Thyroid gland (tissue), 4 donors: ENCODE measurements at regions not wholly inside any gene's neighbourhood (a gene's known extent, or its start where the extent isn't known, plus 50 kb on each side); places are given as distances from the start of the nearest gene placed in this dataset.

Experiments
- POLR2A ChIP-seq, 2 donors: fragments of 450-650 bp; IDR thresholded peaks; one replicate each; pipeline ENCODE4 v1.6.1; 2017; ENCODE audit warnings: antibody characterized with exemption in 2 of 2, mild to moderate bottlenecking in 2 of 2, moderate library complexity in 1 of 2
- TF ChIP-seq, protein P1 (sequence below), 6 experiments: fragments of 200-600 bp in 3 of 6; fragments of 450-650 bp in 3 of 6; sonication (generic) in 3 of 6; IDR thresholded peaks; one replicate each; pipeline ENCODE4 v1.5.1; 2016 to 2019; ENCODE audit warnings: antibody characterized with exemption in 6 of 6, mild to moderate bottlenecking in 2 of 6, inconsistent platforms in 1 of 6, moderate library complexity in 1 of 6

DNA sequence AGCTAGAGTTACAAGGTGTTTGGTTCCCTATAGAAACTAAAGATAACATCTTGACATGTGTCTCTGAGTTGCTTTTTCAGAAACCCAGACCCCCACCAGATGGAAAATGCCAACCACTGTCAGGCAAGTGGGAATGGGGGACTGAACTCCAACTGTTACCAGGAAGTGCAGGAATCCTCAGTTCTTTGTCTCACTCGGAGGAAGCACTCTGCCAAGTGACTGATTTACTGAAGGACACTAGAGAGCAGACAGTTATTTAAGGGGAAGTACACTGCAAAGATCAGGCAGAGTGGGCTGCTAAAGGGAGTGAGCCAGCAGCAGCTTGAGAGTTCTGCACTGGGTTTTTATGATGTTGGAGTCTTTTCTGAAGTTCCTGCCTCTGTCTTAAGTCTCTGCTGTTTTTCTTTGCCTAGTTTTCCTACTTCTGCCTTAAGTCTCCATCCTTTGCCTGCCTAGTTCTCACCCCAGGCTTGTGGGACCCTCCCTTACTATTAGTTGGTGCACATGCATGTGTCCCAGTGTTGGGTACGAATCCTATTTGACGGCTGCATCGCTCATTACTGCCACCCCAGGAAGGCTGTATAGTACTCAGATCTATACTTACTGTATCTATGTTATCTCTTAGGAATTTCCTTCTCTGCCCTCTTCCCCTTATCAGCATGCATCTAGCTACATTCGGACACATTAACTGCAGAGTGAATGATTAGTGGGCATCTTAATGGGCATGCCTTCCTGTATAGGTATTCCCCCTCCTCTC lies 97.1 kb downstream of the TEX51 start:
- TF ChIP-seq, protein P1, sequence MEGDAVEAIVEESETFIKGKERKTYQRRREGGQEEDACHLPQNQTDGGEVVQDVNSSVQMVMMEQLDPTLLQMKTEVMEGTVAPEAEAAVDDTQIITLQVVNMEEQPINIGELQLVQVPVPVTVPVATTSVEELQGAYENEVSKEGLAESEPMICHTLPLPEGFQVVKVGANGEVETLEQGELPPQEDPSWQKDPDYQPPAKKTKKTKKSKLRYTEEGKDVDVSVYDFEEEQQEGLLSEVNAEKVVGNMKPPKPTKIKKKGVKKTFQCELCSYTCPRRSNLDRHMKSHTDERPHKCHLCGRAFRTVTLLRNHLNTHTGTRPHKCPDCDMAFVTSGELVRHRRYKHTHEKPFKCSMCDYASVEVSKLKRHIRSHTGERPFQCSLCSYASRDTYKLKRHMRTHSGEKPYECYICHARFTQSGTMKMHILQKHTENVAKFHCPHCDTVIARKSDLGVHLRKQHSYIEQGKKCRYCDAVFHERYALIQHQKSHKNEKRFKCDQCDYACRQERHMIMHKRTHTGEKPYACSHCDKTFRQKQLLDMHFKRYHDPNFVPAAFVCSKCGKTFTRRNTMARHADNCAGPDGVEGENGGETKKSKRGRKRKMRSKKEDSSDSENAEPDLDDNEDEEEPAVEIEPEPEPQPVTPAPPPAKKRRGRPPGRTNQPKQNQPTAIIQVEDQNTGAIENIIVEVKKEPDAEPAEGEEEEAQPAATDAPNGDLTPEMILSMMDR (IDR thresholded peaks at IDR 0.05) = no peak
- no peak for TF ChIP-seq POLR2A (IDR thresholded peaks at IDR 0.05)
